Activated gamma-delta T cell treated with Interleukin-2 at 50 U/mL for 16 hours (primary cell): ENCODE measurements at regions not wholly inside any gene's neighbourhood (a gene's known extent, or its start where the extent isn't known, plus 50 kb on each side); places are given as distances from the start of the nearest gene placed in this dataset.

Source experiments
- DNase-seq: peaks from one replicate; pipeline ENCODE4 v3.0.0-alpha.2; 2020

- no peak for DNase-seq
These were observed 379.5 kb upstream of the SUCLG2 start for GRCh38 chr3:68033867-68034266.

DNA sequence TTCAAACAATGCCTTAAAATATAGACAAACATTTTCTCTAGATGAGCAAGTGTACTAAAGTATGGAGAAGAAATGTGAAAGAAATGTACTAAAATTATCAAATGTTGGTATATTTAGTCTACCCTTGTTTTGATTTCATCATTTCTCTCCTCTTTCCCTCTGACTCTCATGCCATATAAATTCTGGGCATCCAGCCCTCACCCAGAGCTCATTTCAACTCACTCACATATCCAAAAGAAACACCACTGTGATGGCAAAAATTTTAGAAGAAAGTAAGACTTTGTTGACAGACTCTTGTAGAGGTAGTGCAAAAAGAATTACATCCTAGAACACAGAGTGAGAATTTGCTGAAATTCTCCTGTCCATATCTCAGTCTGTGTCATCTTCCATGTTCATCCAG is 377.8 kb upstream of the SUCLG2 start:
- DNase-seq, result no peak

DNA sequence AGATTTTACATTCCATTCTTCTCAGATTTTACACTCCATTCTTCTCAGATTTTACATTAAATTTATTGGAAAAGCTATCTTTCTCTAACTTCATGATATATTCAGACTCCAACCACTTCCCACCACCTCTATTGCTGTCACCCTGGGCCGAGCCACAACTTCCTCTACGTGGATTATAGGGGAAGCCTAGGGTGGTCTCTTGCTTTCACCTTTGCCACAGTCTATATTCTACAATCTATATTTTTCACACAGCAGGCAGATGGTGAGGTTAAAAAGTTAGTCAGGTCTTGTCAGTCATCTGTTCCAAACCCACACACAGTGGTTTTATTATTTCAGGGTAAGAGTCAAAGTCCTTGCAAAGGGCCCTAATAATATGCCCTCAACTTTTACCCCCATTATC is 370.8 kb upstream of the SUCLG2 start:
- DNase-seq, result no peak

GRCh38 chr3:68019876-68020275 is 365.5 kb upstream of the SUCLG2 start:
- DNase-seq, result no peak

DNA sequence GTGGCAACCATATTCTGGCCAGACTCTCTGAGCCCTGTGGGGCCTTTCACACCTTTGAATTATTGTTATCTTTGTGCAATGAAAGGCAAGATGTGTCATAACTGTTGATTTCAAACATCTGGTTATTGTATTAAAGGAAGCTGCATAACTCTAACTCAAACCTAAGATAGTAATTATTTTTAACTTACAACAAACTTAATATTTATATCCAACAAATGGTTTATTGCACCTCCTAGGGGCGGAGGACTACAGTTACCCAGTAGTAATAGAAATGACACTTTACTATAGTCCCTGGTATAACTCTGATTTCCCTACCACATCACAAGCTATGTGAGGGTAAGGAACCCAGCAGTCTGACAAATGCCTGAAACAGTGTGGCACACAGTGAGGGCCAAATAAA is 363.9 kb upstream of the SUCLG2 start:
- no peak for DNase-seq

GRCh38 chr3:68017069-68017468 is 362.7 kb upstream of the SUCLG2 start:
- no peak for DNase-seq

GRCh38 chr3:68009900-68010299 is 355.5 kb upstream of the SUCLG2 start:
- DNase-seq, result no peak

GRCh38 chr3:68007621-68008226 is 353.3 kb upstream of the SUCLG2 start:
- DNase-seq, result peak; percentile 20

GRCh38 chr3:68006646-68007045 is 352.2 kb upstream of the SUCLG2 start:
- DNase-seq, result no peak

GRCh38 chr3:68004091-68004490 is 349.7 kb upstream of the SUCLG2 start:
- DNase-seq, result no peak

DNA sequence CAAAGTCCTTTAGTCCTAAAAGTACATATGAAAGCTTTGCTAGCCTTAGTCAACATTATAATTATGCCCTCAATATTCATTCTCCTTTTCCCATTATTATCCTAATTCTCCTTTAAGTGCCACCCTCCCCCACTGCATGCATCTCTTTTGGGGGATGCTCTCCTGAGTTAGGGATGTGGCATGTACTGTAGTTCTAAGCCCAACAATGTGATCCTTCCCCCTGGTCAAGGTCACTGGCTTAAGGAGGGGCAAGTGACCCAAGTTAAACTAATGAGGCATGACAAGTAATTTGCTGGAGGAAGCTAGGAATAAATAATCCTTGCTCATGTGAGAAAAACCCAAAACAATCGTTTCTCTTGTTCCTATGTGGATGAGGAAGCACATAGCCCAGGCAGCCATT is 343.9 kb upstream of the SUCLG2 start:
- no peak for DNase-seq

DNA sequence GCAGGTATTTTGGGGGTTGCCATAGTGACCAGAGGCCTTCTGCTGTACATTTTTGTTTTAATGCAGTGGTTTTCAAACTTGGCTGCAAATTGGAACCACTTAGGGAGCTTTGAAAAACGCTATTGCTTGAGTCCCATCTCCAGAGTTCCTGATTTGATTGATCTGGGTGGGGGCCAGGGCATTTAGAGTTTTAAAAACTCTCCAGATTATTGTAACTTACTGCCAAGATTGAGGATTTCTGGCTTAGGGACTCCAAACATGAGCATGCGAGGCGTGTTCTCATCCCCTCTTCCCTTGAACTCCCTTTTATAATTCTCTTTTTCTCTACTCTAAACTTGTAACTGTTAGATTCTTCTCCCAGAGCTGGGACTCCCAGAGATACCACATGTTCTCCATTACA is 340.8 kb upstream of the SUCLG2 start:
- DNase-seq, result no peak

GRCh38 chr3:67986706-67987105 is 332.3 kb upstream of the SUCLG2 start:
- no peak for DNase-seq

DNA sequence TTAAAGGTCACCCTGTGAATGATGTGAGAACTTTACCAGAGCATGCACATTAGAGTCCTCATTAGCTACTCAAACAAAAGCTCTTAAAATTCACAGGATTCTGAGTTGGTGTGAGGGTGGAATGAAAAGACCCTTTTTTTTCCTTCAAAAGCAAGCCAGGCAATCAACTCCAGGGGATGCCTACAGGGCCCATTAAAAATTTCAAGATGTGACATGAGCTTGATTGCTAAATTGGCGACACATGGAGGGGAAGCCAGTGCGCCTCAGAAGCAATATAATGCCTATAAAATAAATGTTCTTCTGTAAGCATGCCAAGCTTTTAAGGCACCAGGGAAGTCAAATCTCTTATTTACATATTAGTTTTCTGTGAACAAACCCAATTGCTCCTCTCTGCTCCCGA is 328.8 kb upstream of the SUCLG2 start:
- no peak for DNase-seq

- no peak for DNase-seq
These were observed 326.7 kb upstream of the SUCLG2 start for GRCh38 chr3:67981077-67981476.

- DNase-seq, result no peak
These were observed 324.9 kb upstream of the SUCLG2 start for GRCh38 chr3:67979342-67979741.

GRCh38 chr3:67977762-67978161 is 323.4 kb upstream of the SUCLG2 start:
- DNase-seq, result no peak

DNA sequence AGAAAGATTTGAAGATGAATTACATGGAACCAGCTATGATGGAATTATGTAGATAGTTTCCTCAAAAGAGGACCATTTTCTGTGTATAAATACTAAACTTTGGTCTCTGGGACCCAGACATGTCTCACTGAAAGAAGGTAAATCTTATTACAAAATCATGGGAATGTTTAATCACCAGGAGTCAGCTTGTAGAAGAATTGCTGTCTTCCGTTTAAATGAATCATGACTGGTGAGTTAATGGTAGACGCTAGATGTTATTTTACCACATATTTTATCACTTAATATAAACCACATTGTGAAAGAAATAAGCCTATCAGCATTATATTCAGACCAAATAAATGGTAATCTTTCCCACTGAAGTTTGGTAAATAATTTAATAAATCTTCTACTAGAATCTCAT is 322.3 kb upstream of the SUCLG2 start:
- DNase-seq, result no peak

- DNase-seq, result no peak
These were observed 310.2 kb upstream of the SUCLG2 start for GRCh38 chr3:67964596-67964995.

- no peak for DNase-seq
These were observed 302.9 kb upstream of the SUCLG2 start for GRCh38 chr3:67957268-67957667.

- peak; percentile 68 for DNase-seq
These were observed 293.5 kb upstream of the SUCLG2 start for GRCh38 chr3:67947808-67948508.

- no peak for DNase-seq
These were observed 292.0 kb upstream of the SUCLG2 start for GRCh38 chr3:67946436-67946835.

- no peak for DNase-seq
These were observed 289.1 kb upstream of the SUCLG2 start for GRCh38 chr3:67943546-67943945.

- no peak for DNase-seq
These were observed 287.1 kb upstream of the SUCLG2 start for GRCh38 chr3:67941433-67942030.
